Kidney (tissue), 13 donors: ENCODE measurements at regions not wholly inside any gene's neighbourhood (a gene's known extent, or its start where the extent isn't known, plus 50 kb on each side); places are given as distances from the start of the nearest gene placed in this dataset.

Experiments
- DNase-seq, 5 donors: peaks; one replicate each; pipeline ENCODE4 v3.0.0-alpha.2; 2013 to 2020
- FAIRE-seq: peaks from 2 replicates; lab custom pipeline; 2012; peaks lifted over from hg19 to GRCh38; lab: Jason Lieb, UNC
- H3K27ac ChIP-seq, 2 donors: one replicate each; pipeline ENCODE4 v1.7.0; 2013; ENCODE audit warnings: low read depth in 2 of 2, low read length in 2 of 2, inconsistent platforms in 1 of 2
- H3K27me3 ChIP-seq: one replicate; pipeline ENCODE4 v1.7.1; 2013; ENCODE audit warnings: low read length, inconsistent platforms; ENCODE audit not compliant: control insufficient read depth, insufficient read depth
- H3K36me3 ChIP-seq, 3 donors: one replicate each; pipeline versions ENCODE4 v1.7.0 to v1.7.1; 2013; ENCODE audit warnings: low read length in 3 of 3, control low read depth in 1 of 3, inconsistent platforms in 1 of 3; ENCODE audit not compliant: insufficient read depth in 3 of 3, control insufficient read depth in 2 of 3
- H3K4me1 ChIP-seq, 3 donors: one replicate each; pipeline versions ENCODE4 v1.7.0 to v1.7.1; 2013; ENCODE audit warnings: low read length in 3 of 3, inconsistent platforms in 1 of 3, low read depth in 1 of 3; ENCODE audit not compliant: control insufficient read depth in 2 of 3, insufficient read depth in 2 of 3
- H3K4me3 ChIP-seq, 3 donors: one replicate each; pipeline versions ENCODE4 v1.7.0 to v1.8.1; 2013; ENCODE audit warnings: low read length in 3 of 3, control low read depth in 1 of 3, inconsistent platforms in 1 of 3
- H3K9ac ChIP-seq, 3 donors: one replicate each; pipeline versions ENCODE4 v1.7.0 to v1.7.1; 2013; ENCODE audit warnings: low read length in 3 of 3, control low read depth in 1 of 3, inconsistent platforms in 1 of 3
- H3K9me3 ChIP-seq, 3 donors: one replicate each; pipeline versions ENCODE4 v1.7.0 to v1.7.1; 2013; ENCODE audit warnings: low read length in 3 of 3, control low read depth in 1 of 3, inconsistent platforms in 1 of 3; ENCODE audit not compliant: control insufficient read depth in 2 of 3, insufficient read depth in 1 of 3
- intact Hi-C: fragments of 100-400 bp; cut with DNase I; formaldehyde crosslinking; loops from one replicate; pipeline ENCODE4 v1.11.1; 2022
- TF ChIP-seq, protein P1 (sequence below): IDR thresholded peaks from 3 replicates; pipeline ENCODE4 v1.5.1; 2012; ENCODE audit warnings: mild to moderate bottlenecking, moderate library complexity, borderline replicate concordance; ENCODE audit not compliant: insufficient read depth; ENCODE audit errors: extremely low read depth
- donor health status: control.
- donor health status: control.
- donor health status: control.
- donor health status: control.
- donor health status: control.
- donor health status: DM: yes; HTN: yes; CAD: no.
- donor health status: Normal renal cell carcinoma (clear cell type).

DNA sequence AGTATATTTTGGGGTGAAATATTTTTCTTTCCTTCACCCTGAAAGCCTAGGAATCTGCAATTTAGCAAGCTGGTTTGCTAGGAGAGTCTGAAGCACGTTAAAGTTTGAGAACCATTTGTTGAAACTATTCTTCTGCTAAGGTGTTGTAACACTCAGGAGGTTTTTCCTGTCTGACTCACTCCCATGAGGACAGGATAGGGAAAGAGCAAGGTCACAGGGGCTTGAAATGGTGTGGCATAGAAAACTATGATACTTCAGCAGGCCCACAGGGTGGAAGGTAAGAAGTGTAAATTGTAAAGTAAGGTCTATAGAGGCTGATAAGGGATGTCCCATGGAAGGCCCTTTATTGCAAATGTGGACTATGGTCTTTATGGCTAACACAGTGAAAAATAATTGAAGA, 177.7 kb upstream of the ZC3H15 start:
- H3K4me1 ChIP-seq: no peaks in the 10 kb centered on the region
- H3K27me3 ChIP-seq: no peaks in the 10 kb centered on the region
- TF ChIP-seq, protein P1, sequence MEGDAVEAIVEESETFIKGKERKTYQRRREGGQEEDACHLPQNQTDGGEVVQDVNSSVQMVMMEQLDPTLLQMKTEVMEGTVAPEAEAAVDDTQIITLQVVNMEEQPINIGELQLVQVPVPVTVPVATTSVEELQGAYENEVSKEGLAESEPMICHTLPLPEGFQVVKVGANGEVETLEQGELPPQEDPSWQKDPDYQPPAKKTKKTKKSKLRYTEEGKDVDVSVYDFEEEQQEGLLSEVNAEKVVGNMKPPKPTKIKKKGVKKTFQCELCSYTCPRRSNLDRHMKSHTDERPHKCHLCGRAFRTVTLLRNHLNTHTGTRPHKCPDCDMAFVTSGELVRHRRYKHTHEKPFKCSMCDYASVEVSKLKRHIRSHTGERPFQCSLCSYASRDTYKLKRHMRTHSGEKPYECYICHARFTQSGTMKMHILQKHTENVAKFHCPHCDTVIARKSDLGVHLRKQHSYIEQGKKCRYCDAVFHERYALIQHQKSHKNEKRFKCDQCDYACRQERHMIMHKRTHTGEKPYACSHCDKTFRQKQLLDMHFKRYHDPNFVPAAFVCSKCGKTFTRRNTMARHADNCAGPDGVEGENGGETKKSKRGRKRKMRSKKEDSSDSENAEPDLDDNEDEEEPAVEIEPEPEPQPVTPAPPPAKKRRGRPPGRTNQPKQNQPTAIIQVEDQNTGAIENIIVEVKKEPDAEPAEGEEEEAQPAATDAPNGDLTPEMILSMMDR: no peak
- peaks cover 0 to 7% (median 0%) of the 10 kb centered on the region in 3 donors for H3K9me3 ChIP-seq
- no peak overlapping the region for H3K9ac ChIP-seq
- H3K4me3 ChIP-seq: no peak overlapping the region
- no peak overlapping the region for H3K27ac ChIP-seq
- FAIRE-seq: no peak
- no peaks in the 10 kb centered on the region for H3K36me3 ChIP-seq
- intact Hi-C loops: no loop called here
- DNase-seq: no peak

DNA sequence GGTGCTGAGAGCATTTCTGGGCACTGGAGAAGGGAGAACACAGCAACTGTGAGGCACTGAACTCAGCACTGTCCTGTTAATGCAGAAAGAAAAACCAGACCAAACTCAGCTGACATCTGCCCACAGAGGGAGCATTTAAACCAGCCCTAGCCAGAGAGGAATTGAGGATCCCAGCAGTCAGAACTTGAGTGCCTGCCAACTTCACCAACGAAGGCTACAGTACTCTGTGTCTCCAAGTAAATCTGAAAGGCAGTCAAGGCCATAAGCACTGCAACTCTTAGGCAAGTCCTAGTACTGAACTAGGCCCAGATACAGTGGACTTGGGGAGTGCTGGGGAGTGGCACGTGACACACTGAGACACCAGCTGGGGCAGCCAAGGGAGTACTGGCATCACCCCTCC, 176.2 kb upstream of the ZC3H15 start:
- Histone ChIP-seq H3K36me3 (no peaks in the 10 kb centered on the region), H3K9me3 (peaks cover 0 to 7% (median 0%) of the 10 kb centered on the region in 3 donors), H3K27ac (no peak overlapping the region), H3K4me1 (no peaks in the 10 kb centered on the region), H3K9ac (no peak overlapping the region), H3K4me3 (no peak overlapping the region), H3K27me3 (no peaks in the 10 kb centered on the region)
- no peak for FAIRE-seq
- TF ChIP-seq, protein P1: no peak
- intact Hi-C loops: no loop called here
- DNase-seq: no peak

DNA sequence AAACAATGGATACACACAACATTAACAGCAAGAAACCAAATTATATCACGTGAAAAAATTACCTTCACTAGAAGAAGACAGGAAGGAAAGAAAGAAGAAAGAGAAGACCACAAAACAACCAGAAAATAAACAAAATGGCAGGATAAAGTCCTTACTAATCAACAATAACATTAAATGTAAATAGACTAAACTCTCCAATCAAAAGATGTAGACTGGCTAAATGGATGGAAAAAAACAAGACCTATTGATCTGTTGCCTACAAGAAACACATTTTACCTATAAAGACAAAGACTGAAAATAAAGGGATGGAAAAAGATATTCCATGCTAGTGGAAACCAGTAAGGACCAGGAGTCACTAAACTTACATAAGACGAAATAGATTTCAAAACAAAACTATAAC, 167.0 kb upstream of the ZC3H15 start:
- DNase-seq (no peak), FAIRE-seq (no peak)
- H3K9me3 ChIP-seq: peaks cover 0 to 19% (median 8%) of the 10 kb centered on the region in 3 donors
- H3K4me3 ChIP-seq: no peak overlapping the region
- no peaks in the 10 kb centered on the region for H3K27me3 ChIP-seq
- H3K36me3 ChIP-seq: no peaks in the 10 kb centered on the region
- TF ChIP-seq, protein P1: no peak
- H3K9ac ChIP-seq: no peak overlapping the region
- H3K27ac ChIP-seq: no peak overlapping the region
- intact Hi-C loops: no loop called here
- no peaks in the 10 kb centered on the region for H3K4me1 ChIP-seq
